ENCODE measurements at regions not wholly inside any gene's neighbourhood (a gene's known extent, or its start where the extent isn't known, plus 50 kb on each side); places are given as distances from the start of the nearest gene placed in this dataset.

GRCh38 chr1:192038567-192038966, 119.7 kb upstream of the RGS18 start:
- peak in 2 of 3 donors; percentile 27 to 41 for DNase-seq

DNA sequence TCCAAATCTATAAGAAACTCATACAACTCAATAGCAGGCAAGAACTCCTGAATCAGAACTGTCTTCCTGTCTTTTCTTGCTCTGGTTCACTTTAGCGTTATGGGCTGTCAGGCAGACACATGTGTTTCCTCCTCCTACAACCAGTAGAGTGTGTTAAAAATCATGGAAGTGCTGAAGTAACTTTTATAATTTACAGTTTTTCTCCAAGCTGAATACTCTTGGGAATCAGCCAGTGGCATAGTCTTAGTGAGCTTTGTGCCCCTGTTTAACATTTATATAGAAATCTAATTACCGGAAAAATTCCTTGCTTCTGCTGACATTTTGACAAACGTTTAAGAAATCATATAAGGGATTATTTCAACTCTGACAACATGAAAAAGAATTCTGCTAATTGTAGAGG, 113.1 kb upstream of the RGS18 start:
- DNase-seq: peak in 1 of 3 donors; percentile 8

DNA sequence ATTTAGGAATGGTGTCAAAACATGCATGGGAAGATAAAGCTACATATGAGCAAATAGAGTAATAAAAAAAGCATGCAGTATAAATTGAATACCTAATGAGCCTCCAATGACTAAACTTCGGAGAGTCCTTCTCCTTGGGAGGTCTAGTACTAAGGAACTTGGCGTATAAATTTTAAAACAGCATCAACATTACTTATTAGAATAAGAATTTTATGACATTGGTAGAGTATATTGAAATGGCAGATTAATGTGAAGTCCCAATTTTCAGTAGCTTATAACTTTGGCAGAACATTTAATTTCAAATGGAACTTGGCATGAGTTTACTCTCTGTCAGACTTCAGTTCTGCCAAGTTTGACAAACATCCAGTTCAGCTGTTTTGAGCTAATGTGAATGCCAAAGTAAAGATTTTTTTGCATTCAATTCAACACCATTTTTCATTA, 104.7 kb upstream of the RGS18 start:
- DNase-seq: no peak

DNA sequence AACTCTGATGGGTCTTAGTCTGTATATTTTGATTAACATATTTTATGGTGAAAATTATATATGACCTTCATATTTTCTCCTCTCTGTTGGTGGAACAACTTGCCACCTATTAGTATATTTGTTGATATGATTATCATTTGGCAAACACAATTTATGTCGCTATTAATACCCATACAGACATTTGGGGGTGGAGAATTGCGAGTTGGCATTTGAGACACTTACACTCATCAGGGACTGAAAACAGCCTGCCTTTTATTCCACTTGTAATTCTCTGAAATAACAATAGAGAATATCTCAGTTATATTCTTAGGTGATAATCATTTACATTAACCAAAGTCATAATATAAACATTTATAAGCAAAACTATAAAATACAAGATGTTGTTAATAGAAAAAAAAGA, 100.5 kb upstream of the RGS18 start:
- DNase-seq: no peak

- DNase-seq: no peak
Measured at GRCh38 chr1:192059407-192059806, 98.9 kb upstream of the RGS18 start.

DNA sequence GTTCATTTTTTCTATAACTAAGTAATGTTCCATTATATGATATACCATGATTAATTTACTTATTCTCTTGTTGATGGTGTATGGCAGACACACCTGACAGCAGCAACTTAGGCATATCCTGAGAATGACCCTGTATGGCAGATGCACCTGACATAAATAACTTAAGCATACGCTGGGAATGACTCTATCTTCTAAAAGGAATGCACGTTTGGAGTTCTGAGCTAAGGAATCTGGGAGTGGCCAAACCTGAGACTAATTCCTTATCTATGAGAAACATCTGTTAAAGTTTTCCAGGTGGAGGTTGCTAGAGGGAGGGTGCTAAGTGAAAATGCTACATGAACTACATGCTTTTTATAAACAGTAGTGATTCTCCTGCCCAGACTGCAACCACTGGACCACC, 96.7 kb upstream of the RGS18 start:
- no peak for DNase-seq

- DNase-seq: no peak
Measured at GRCh38 chr1:192065087-192065486, 93.2 kb upstream of the RGS18 start.

- peak in 1 of 3 donors; percentile 6 for DNase-seq
Measured at GRCh38 chr1:192066202-192066601, 92.1 kb upstream of the RGS18 start.

DNA sequence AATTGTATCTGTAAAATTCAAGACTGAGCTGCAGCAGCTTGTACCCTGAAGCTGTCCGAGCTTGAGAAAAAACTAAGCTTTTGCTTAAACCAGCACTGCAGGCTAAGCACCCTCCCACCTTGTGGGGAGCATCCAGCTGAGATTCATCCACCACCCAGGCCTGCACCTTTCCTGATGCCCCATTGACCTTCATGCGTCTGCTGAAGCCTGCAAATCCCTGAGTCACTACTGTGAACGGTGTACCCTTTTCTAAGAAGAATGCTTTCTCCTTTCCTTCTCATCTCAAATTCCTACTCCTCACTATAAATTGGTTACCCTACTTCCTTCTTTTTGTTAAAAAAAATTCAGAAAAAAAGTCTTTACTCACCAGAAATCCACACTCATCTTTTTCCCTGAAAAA, 90.9 kb upstream of the RGS18 start:
- DNase-seq: no peak

DNA sequence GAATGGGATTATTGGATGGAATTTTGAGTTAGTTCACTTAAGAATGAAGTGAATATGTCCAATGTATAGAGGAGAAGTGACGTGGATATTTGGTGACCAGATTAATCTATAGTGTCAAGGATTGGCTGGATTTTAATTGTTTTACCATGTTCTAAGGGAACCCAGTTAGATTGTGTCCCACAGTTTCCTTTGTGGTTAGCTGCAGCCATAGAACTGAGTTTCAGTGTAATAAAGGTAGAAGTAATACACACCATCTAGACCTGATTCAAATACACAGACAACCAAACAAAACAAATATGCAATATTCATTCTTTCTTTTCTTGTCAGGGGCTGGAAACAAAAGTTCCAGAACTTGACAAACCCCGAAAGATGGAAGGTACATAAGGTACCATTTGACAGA, 88.0 kb upstream of the RGS18 start:
- DNase-seq: no peak

DNA sequence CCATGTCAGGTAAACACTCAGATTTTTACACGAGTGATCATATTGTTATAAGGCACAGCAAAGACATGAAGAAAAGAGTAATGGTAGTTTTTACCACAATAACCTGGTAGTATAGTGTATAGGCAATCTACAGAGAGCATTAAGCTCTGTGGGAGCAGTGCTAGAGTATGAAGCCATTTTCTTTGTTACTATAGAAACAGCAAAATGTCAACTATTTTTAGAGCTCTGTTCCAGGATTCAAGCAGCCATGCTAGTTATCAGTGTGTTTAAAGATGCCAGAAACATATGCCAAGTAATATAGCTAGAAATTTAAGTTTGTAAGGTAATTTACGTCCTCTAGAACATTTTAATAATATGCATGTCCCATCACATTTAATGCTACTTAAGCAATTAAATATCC, 77.6 kb upstream of the RGS18 start:
- no peak for DNase-seq

GRCh38 chr1:192081359-192081758, 76.9 kb upstream of the RGS18 start:
- no peak for DNase-seq

DNA sequence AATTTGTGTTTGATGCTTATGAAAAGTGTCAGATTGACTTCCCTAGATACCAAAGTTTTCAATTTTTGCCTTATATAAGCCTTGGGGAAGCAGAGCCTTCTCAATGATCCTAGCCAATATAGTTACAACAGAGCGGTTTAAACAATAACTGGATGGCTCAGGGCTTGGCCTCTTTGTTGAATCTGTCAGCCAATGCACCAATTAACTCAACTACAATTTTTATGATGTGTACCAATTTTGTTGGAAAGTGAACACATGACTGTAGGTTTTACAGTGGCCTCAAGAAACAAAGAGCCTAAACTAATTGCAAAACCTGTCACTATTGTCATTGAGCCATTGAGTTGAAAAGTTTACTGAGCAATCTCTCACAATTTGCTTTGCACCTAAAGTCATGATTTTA, 71.6 kb upstream of the RGS18 start:
- DNase-seq: no peak

DNA sequence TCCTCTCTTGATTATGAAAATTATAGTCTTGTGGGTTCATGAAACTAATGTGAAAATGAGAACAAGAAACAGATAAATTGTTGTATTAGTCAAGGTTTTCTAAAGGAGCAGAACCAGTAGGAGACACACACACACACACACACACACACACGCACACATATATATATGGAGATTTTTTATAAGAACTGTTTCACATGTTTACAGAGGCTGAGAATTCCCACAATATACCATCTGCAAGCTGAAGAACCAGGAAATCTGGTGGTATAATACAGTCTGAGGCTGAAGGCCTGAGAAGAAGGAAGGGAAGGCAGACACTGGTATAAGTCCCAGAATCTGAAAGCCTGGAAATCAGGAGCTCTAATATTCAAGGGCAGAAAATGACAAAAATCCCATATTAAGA, 70.9 kb upstream of the RGS18 start:
- no peak for DNase-seq

DNA sequence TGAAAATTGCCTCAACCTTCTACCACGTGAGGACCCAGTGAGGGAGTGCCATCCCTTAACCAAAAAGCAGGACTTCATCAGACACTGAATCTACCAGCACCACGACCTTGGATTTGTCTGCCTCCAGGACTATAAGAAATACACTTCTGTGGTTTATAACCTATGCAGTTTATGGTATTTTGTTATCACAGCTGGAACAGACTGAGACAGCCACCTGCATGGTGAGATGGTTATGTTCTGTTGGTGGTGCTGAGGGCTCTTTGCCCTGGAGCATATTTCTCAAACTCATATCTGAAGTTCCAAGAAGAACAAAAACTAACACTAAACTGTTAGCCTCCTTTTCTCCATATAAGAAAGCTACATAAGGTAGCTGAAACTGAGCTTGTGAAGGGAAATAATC, 69.8 kb upstream of the RGS18 start:
- DNase-seq: no peak

DNA sequence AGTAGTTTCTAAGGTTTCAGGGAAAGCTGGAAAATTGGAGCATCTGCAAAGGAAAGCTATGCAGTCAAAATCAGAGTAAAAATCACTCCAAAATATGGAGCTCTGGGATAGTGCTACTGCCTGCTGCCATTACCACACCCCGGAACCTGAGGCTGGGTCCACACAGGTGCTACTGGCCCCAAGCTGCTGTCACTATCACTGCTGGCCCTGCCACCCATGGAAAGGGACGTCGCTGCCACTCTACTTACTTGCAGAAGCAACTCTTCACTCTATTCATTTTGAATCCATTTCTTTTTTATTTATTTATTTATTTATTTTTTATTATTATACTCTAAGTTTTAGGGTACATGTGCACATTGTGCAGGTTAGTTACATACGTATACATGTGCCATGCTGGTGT, 60.3 kb upstream of the RGS18 start:
- DNase-seq: no peak

- DNase-seq: no peak
Measured at GRCh38 chr1:192099328-192099727, 58.9 kb upstream of the RGS18 start.

DNA sequence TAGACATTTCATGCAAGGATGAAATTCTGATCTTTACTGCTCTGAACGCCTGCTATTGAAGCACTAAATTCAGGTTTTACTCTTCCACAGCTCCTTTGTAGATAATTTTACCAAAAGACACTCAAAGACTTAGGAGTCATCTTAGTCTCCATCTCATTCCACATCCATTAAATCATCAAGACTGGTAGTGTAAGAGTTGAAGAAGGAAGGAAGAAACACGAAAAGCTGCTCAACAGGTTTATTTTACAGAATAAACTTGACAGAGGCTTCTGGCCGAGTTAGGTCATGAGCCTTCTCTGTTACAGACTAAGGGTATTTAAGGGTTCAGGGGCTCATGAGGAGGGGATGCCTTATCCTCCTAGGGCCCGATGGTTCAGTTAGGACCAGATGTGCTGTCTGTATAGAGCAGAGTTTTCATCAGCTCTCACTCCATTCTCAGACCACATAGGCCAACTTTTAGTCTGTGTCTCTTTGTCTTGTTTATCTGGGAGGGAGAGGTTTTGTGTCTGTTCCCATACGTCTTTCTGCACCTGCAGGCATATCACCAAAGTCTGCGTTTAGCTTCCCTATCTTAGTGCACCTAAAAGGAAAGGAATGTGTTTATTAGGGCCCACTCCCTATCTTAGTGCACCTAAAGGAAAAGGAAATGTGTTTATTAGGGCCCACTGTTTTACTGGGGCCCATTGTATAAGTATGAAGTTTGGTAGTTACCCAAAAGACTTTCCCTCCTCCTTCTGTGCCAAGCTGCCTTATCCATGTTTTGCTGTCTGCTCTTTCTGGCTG, 57.4 kb upstream of the RGS18 start:
- no peak for DNase-seq

DNA sequence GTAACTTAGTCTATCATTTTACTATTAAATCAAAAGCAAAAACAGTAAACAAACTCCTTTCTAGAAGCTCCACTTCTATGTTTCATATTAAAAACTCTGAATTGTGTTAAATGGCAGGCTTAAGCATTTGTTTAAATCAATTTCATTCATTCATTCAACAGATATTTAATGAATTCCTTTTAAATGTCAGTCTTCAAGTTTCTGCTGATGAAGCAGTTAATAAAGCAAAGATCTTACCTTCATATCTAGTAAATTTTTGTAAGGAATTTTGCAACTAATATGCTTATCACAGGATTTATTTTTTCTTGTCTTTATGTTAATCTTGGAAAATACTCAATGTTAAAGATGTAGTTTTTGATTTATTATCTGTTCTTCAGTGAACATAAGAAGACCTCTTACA, 54.1 kb upstream of the RGS18 start:
- no peak for DNase-seq

- no peak for DNase-seq
Measured at GRCh38 chr1:192104852-192105251, 53.4 kb upstream of the RGS18 start.

GRCh38 chr1:192108161-192108560, 50.1 kb upstream of the RGS18 start:
- DNase-seq: no peak

Measured in suppressor macrophage treated with lipopolysaccharide for 1 hour (primary cell).